AML-193 (cell line): ENCODE measurements at regions not wholly inside any gene's neighbourhood (a gene's known extent, or its start where the extent isn't known, plus 50 kb on each side); places are given as distances from the start of the nearest gene placed in this dataset.
"Not testable (repeated sequence)": the region's sequence is repeated elsewhere in the genome, so short reads cannot be mapped to it uniquely, and the experiment has no call there.

Experiments used
- DNase-seq, 2 experiments: peaks; one replicate each; lab custom pipeline; 2025; lab: John Stamatoyannopoulos, UW

DNA sequence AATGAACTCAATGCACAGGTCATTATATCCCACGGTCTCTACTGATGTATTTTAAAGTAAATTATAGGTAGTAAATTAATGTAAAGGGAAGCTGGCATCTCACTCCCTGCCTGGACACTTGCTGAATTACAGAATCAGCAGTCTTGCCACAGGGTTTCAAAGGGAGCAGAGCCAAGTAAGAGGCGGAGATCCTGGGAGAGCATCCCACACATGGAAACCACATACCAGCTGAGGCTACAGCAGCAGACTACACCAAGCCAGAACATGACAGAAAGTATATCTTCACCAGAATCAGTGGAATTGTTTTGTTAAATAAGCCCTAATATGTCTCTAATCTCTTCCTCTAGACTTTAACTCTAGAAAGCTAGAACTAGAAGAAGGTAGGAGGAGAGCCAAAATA lies 1689.2 kb upstream of the WWC1 start:
- no peak for DNase-seq

GRCh38 chr5:166617507-166617906 lies 1673.9 kb upstream of the WWC1 start:
- no peak for DNase-seq

DNA sequence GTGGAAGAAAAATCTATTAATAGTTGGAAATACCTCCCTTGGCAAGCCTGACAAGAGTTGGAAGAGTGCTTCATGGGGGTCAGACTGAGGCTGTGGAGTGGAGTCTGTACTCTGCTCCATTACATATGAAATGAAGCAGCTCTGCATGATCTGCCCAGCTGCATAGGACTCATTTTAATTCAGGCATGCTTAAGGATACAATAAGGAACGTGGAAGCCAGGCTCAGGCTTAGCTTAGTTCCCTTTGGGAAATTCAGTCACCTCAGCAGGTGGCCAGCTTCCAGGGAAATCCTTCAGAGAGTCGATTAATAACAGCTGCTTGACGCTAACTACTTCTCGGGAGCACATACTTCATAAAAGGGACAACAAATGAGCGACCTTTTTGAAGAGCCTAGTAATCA lies 1672.9 kb upstream of the WWC1 start:
- no peak for DNase-seq

GRCh38 chr5:166624573-166624972 lies 1666.9 kb upstream of the WWC1 start:
- no peak for DNase-seq

- DNase-seq: no peak
Measured at GRCh38 chr5:166625210-166625865, 1666.1 kb upstream of the WWC1 start.

- DNase-seq: no peak
Measured at GRCh38 chr5:166637295-166637694, 1654.2 kb upstream of the WWC1 start.

- DNase-seq: no peak
Measured at GRCh38 chr5:166639151-166639550, 1652.3 kb upstream of the WWC1 start.

DNA sequence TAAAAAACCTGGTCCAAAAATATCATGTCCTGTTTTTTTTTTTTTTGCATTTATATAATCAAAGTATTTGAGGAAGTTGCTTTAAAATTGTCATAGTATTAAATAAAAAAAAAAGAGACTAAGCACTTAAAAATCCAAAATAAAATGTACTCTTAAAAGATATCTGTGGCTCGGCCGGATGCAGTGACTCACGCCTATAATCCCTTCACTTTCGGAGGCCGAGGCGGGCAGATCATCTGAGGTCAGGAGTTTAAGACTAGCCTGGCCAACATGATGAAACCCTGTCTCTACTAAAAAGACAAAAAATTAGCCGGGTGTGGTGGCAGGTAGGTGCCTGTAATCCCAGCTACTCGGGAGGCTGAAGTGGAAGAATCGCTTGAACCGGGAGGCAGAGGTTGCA lies 1651.3 kb upstream of the WWC1 start:
- DNase-seq: not testable (repeated sequence)

DNA sequence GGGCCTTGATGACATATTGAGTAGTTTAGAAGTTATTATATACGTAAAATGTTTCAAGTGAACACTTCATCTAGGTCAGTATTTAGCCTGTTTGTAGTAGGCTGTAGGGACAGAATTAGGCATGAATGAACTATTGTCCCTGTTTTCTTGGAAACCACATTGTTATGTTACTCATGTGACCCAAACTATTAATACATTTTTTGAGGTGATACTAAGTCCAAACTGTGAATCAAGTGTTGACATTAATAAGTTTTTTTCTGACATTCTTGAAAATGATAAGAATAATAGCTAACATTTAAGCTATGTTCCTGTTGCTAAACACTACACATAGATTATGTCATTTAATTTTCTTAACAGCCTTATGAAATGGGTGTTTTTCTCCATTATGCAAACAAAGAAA lies 1642.7 kb upstream of the WWC1 start:
- no peak for DNase-seq

- DNase-seq: no peak
Measured at GRCh38 chr5:166649676-166650075, 1641.8 kb upstream of the WWC1 start.

DNA sequence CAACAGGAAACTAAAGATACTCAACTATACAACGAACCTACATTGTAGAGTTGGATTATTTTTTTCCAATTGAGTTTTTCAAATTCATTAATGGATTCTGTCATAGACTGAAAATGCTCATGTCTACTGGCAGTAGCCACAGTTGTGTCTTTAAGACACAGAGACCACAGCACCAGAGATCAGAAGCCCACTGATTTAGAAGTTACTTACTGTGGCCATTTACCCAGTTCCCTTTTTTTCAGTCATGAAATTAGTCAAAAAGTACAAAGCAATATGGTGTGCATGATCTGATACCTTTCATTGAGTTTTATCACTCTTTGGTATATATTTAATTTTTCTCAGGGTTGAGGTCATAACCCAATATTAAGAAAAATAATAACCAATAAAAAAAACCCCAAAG lies 1640.2 kb upstream of the WWC1 start:
- DNase-seq: no peak

- no peak for DNase-seq
Measured at GRCh38 chr5:166671811-166672210, 1619.6 kb upstream of the WWC1 start.

- DNase-seq: no peak
Measured at GRCh38 chr5:166672431-166672830, 1619.0 kb upstream of the WWC1 start.

DNA sequence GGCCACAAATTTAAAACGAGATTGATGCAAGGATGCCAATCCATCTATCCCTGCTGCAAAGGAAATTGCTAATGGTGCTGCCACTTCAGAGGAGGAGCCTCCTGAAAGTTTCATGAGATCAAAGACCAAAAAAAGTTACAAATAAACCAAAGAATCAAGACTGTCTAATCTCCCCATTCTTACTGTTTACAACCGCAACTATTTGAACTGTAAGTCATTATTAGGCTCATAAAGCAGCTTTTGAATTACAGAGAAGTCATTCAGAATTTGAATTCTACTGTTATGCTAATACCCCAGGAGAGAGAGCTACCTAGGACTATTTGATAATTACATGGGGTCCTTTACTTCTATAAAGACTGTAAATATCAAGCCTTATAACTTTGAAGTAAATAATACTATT lies 1613.6 kb upstream of the WWC1 start:
- DNase-seq: no peak

DNA sequence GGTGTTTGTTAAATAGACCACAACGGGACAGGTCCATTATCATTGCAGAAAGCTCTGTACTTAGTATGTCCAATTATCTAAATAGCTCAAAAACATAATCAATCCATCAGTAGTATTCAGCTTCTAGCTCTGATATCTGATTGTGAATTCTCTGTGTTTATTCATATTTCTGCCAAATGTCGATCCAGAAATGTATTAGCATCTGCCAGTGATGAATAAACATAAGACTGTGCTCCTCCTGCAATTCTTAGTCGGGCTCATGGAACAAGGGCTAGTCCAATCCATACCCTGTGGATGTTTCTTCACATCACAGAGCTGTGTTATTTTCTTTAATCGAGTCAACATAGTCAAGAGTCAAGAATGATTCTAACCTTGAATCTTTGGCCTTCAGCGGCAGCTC lies 1612.1 kb upstream of the WWC1 start:
- no peak for DNase-seq

DNA sequence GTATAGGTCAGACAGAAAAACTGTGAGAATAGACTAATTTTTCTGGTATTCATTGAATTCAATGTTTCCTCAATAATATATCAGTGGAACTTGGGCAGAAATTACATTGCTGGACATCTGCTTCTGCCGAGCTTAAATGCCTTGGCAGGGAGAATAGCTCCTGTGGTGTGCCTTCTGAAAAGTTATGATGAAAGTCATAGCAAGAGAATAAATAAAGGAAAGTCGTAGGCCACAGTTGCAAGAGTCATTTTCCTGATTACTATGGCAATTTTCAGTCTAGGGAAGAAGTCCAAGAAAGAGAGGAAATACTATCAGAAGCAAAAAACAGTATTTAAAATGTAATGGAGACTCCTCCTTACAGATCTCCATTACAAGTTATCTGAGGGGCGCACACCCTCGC lies 1596.1 kb upstream of the WWC1 start:
- DNase-seq: no peak

GRCh38 chr5:166708291-166708690 lies 1583.2 kb upstream of the WWC1 start:
- DNase-seq: no peak

- DNase-seq: no peak
Measured at GRCh38 chr5:166709691-166710090, 1581.8 kb upstream of the WWC1 start.

- no peak for DNase-seq
Measured at GRCh38 chr5:166710271-166710670, 1581.2 kb upstream of the WWC1 start.

DNA sequence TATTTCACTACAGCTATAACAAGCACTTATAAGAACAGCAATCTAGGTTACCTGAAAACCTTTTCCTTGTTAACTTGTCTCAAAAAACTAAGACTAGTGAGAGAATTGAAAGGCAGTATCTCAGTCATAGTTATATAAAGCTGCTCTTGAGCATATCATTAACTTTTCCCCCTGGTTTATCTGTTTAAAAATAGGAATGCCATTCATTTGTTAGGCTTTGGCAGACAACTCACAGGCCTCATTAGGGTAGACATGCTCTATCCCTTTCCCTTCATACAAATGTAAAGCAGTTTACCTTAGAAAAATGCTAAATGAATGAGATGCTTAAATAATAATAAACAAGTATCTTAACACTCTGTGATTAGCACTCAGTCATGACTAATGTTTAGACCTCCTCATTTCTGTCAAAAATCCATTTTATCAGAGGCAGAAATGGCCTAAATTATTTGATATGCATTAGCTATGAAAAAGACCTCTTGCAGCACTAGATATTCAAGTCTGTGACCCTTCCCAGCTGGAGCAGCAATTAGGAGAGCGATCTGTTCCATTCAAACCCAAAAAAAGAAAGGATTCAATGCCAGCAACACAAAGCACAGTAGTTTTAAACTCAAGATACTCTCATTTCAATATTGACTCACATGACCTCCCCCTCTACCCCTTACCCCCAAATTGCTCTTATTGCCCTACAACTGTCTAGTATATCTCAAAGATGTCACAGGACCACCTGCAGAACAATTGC lies 1578.8 kb upstream of the WWC1 start:
- DNase-seq: no peak

GRCh38 chr5:166713295-166713694 lies 1578.2 kb upstream of the WWC1 start:
- DNase-seq: no peak

- no peak for DNase-seq
Measured at GRCh38 chr5:166716856-166717492, 1574.5 kb upstream of the WWC1 start.

GRCh38 chr5:166719991-166720390 lies 1571.5 kb upstream of the WWC1 start:
- no peak for DNase-seq
